HG02571 (cell line): ENCODE measurements at regions not wholly inside any gene's neighbourhood (a gene's known extent, or its start where the extent isn't known, plus 50 kb on each side); places are given as distances from the start of the nearest gene placed in this dataset.
A peak's percentile ranks its signal among the peaks of the same experiment; 100 is the strongest.

Experiments
- ATAC-seq: cut with Tn5 transposase; IDR thresholded peaks from one replicate; pipeline ENCODE4 v1.9.1; 2021; ENCODE audit warnings: mild to moderate bottlenecking, moderate library complexity; ENCODE audit not compliant: unreplicated experiment

GRCh38 chr4:38537666-38538065, 126.3 kb upstream of the KLF3 start:
- no peak for ATAC-seq

- no peak for ATAC-seq
Observed at GRCh38 chr4:38538517-38538916, 125.5 kb upstream of the KLF3 start.

GRCh38 chr4:38539501-38539900, 124.5 kb upstream of the KLF3 start:
- ATAC-seq: no peak

- ATAC-seq: no peak
Observed at GRCh38 chr4:38547052-38547451, 116.9 kb upstream of the KLF3 start.

GRCh38 chr4:38548256-38548655, 115.7 kb upstream of the KLF3 start:
- ATAC-seq: no peak

GRCh38 chr4:38559374-38559773, 104.6 kb upstream of the KLF3 start:
- no peak for ATAC-seq

GRCh38 chr4:38560340-38560739, 103.7 kb upstream of the KLF3 start:
- no peak for ATAC-seq

GRCh38 chr4:38560768-38561558, 103.0 kb upstream of the KLF3 start:
- ATAC-seq: peak; percentile 83

- ATAC-seq: no peak
Observed at GRCh38 chr4:38562751-38563198, 101.2 kb upstream of the KLF3 start.

GRCh38 chr4:38563707-38564495, 100.1 kb upstream of the KLF3 start:
- ATAC-seq: no peak

- ATAC-seq: no peak
Observed at GRCh38 chr4:38565271-38566199, 98.5 kb upstream of the KLF3 start.

- ATAC-seq: no peak
Observed at GRCh38 chr4:38566806-38567398, 97.1 kb upstream of the KLF3 start.

GRCh38 chr4:38567457-38567856, 96.5 kb upstream of the KLF3 start:
- no peak for ATAC-seq

GRCh38 chr4:38568768-38569167, 95.2 kb upstream of the KLF3 start:
- no peak for ATAC-seq

GRCh38 chr4:38570647-38571276, 93.2 kb upstream of the KLF3 start:
- ATAC-seq: no peak

GRCh38 chr4:38572793-38573192, 91.2 kb upstream of the KLF3 start:
- ATAC-seq: no peak

GRCh38 chr4:38574559-38575333, 89.3 kb upstream of the KLF3 start:
- ATAC-seq: no peak

- no peak for ATAC-seq
Observed at GRCh38 chr4:38576767-38577166, 87.2 kb upstream of the KLF3 start.

- ATAC-seq: no peak
Observed at GRCh38 chr4:38577462-38577861, 86.5 kb upstream of the KLF3 start.
